Skin of body (tissue), 2 donors: ENCODE measurements at regions not wholly inside any gene's neighbourhood (a gene's known extent, or its start where the extent isn't known, plus 50 kb on each side); places are given as distances from the start of the nearest gene placed in this dataset. TPM values are rescaled to one million over a fixed set of nuclear protein-coding genes. Genes with fewer than 3 reads are reported as not detected.
A peak's percentile ranks its signal among the peaks of the same experiment; 100 is the strongest.

Experiments used
- DNase-seq: peaks from one replicate; lab custom pipeline; 2025; lab: John Stamatoyannopoulos, UW
- small RNA-seq: library from RNA; depleted of rRNA; stranded (forward); fragments of <200 nt; gene quantifications from one replicate; pipeline ENCODE3, GENCODE V24; 2014; ENCODE audit warnings: low replicate concordance

DNA sequence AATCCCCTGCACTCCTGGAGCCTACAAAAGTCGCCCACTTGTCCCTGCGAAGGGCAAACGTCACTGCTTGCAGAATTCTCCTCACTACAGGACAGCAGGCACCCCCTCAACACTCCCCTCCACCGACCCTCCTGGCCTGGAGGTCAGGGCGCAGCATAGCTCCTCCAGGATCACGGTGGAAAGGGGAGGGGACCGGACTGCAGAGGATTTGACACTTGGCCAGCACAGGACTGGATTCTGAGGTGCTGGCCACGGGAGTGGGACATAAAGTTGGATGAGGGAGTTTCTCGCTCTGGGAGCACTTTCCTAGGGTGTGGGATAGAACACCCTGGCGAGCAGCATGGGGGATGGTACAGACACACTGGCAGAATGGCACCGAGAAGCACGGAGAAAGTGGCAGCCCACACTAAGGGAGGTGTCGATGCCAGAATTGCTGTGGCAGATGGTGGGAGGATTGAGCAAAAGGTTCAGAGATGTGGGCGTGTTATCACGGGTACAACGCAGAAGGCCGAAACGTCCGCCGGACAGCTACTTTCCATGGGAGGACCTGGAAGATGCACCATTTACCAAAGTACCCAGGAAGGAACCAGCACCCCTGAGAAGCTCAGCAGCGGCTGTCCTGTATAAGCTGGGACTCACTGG is 51.4 kb upstream of the DIO3 start:
- DNase-seq = no peak

- DNase-seq = no peak
Observed at GRCh38 chr14:101511199-101511598, 50.1 kb upstream of the DIO3 start.

Small RNAs in the stretch of these regions (small RNA-seq; reads per million reads assigned to genes)
- gene MIR1185-1 (0.71 reads per million, percentile 72 among the genes with 10 or more reads in this experiment), gene MIR1185-2 (0.12 reads per million), gene MIR1193 (not detected), gene MIR1197 (3.1 reads per million, percentile 89 among the genes with 10 or more reads in this experiment), gene MIR134 (64.9 reads per million, percentile 96 among the genes with 10 or more reads in this experiment), gene MIR154 (16.5 reads per million, percentile 93 among the genes with 10 or more reads in this experiment), gene MIR299 (25.2 reads per million, percentile 94 among the genes with 10 or more reads in this experiment), gene MIR300 (not detected), gene MIR323A (31.5 reads per million, percentile 95 among the genes with 10 or more reads in this experiment), gene MIR323B (1.8 reads per million, percentile 85 among the genes with 10 or more reads in this experiment), gene MIR329-1 (not detected), gene MIR329-2 (not detected), gene MIR369 (81.2 reads per million, percentile 96 among the genes with 10 or more reads in this experiment), gene MIR377 (31.9 reads per million, percentile 95 among the genes with 10 or more reads in this experiment), gene MIR379 (6.7 reads per million, percentile 91 among the genes with 10 or more reads in this experiment), gene MIR380 (2.6 reads per million, percentile 88 among the genes with 10 or more reads in this experiment), gene MIR381 (345 reads per million, percentile 98 among the genes with 10 or more reads in this experiment), gene MIR409 (489 reads per million, percentile 98 among the genes with 10 or more reads in this experiment), gene MIR411 (687 reads per million, percentile 98 among the genes with 10 or more reads in this experiment), gene MIR412 (7.1 reads per million, percentile 92 among the genes with 10 or more reads in this experiment), gene MIR485 (17.3 reads per million, percentile 93 among the genes with 10 or more reads in this experiment), gene MIR487A (31.3 reads per million, percentile 95 among the genes with 10 or more reads in this experiment), gene MIR487B (46.3 reads per million, percentile 95 among the genes with 10 or more reads in this experiment), gene MIR494 (7.9 reads per million, percentile 92 among the genes with 10 or more reads in this experiment), gene MIR495 (15.4 reads per million, percentile 93 among the genes with 10 or more reads in this experiment), gene MIR496 (2.5 reads per million, percentile 87 among the genes with 10 or more reads in this experiment), gene MIR539 (8.5 reads per million, percentile 92 among the genes with 10 or more reads in this experiment), gene MIR541 (2.5 reads per million, percentile 87 among the genes with 10 or more reads in this experiment), gene MIR543 (9.0 reads per million, percentile 92 among the genes with 10 or more reads in this experiment), gene MIR544A (not detected), gene MIR654 (908 reads per million, percentile 99 among the genes with 10 or more reads in this experiment), gene MIR655 (5.1 reads per million, percentile 91 among the genes with 10 or more reads in this experiment), gene MIR656 (2.7 reads per million, percentile 88 among the genes with 10 or more reads in this experiment), gene MIR668 (3.6 reads per million, percentile 89 among the genes with 10 or more reads in this experiment), gene MIR758 (14.2 reads per million, percentile 93 among the genes with 10 or more reads in this experiment), gene MIR889 (114 reads per million, percentile 97 among the genes with 10 or more reads in this experiment), gene RF00012 (not detected), gene RF00181 (not detected), gene SNORD114-10 (5.3 reads per million, percentile 91 among the genes with 10 or more reads in this experiment), gene SNORD114-11 (7.5 reads per million, percentile 92 among the genes with 10 or more reads in this experiment), gene SNORD114-12 (31,612 reads per million, percentile 100 among the genes with 10 or more reads in this experiment), gene SNORD114-13 (7.1 reads per million, percentile 92 among the genes with 10 or more reads in this experiment), gene SNORD114-14 (214 reads per million, percentile 97 among the genes with 10 or more reads in this experiment), gene SNORD114-15 (47.7 reads per million, percentile 95 among the genes with 10 or more reads in this experiment), gene SNORD114-16 (0.09 reads per million), gene SNORD114-17 (238 reads per million, percentile 97 among the genes with 10 or more reads in this experiment), gene SNORD114-18 (0.07 reads per million), gene SNORD114-19 (0.52 reads per million, percentile 62 among the genes with 10 or more reads in this experiment), gene SNORD114-20 (1,814 reads per million, percentile 99 among the genes with 10 or more reads in this experiment), gene SNORD114-21 (259 reads per million, percentile 97 among the genes with 10 or more reads in this experiment), gene SNORD114-22 (4,134 reads per million, percentile 100 among the genes with 10 or more reads in this experiment), gene SNORD114-23 (179 reads per million, percentile 97 among the genes with 10 or more reads in this experiment), gene SNORD114-24 (9.3 reads per million, percentile 92 among the genes with 10 or more reads in this experiment), gene SNORD114-25 (765 reads per million, percentile 99 among the genes with 10 or more reads in this experiment), gene SNORD114-26 (not detected), gene SNORD114-27 (0.12 reads per million), gene SNORD114-28 (613 reads per million, percentile 98 among the genes with 10 or more reads in this experiment), gene SNORD114-29 (1.4 reads per million, percentile 83 among the genes with 10 or more reads in this experiment), gene SNORD114-30 (not detected), gene SNORD114-31 (0.33 reads per million, percentile 37 among the genes with 10 or more reads in this experiment), gene SNORD114-5 (3.1 reads per million, percentile 89 among the genes with 10 or more reads in this experiment), gene SNORD114-6 (0.19 reads per million), gene SNORD114-7 (not detected), gene SNORD114-9 (1,364 reads per million, percentile 99 among the genes with 10 or more reads in this experiment)
